ENCODE measurements at regions not wholly inside any gene's neighbourhood (a gene's known extent, or its start where the extent isn't known, plus 50 kb on each side); places are given as distances from the start of the nearest gene placed in this dataset.

DNA sequence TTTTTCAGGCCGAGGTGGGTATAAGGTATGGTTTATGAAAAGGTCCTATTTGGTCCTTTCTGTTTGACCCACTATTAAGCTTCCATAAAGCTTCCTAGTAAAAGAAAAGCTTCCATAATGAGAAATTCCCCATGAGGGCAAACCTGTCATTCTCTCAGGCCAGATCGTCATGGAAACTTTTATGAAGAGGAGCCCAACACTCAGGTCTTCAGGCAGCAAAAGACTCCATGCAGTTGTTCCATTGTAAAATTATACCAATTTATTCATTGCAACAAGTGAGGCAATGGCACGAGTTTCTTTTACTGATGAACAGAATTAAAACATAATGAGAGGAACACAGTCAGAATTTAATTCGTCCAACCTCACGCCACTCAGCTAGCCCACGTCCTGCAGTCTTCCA, 188.6 kb downstream of the MTERF1 start:
- Histone ChIP-seq H3K79me2 (ENCODE audit: insufficient read depth, low read length) (no peaks in the 10 kb centered on the region), H3F3A (ENCODE audit: insufficient read depth, low read length) (no peaks in the 10 kb centered on the region), H3K4me2 (ENCODE audit: low read length) (no peak overlapping the region), H3K27ac (ENCODE audit: low read depth, low read length, poor library complexity, severe bottlenecking) (no peak overlapping the region), H4K20me1 (ENCODE audit: insufficient read depth, low read length) (no peaks in the 10 kb centered on the region), H3K9me2 (ENCODE audit: low read depth, low read length) (no peaks in the 10 kb centered on the region), H3K4me3 (ENCODE audit: low read depth, low read length, poor library complexity, severe bottlenecking) (no peak overlapping the region), H3K9ac (ENCODE audit: low read length) (no peak overlapping the region), H3K36me3 (ENCODE audit: insufficient read depth, low read length) (no peaks in the 10 kb centered on the region), H2AFZ (ENCODE audit: low read length) (no peak overlapping the region), H3K4me1 (ENCODE audit: insufficient read depth, low read length, severe bottlenecking) (no peaks in the 10 kb centered on the region), H3K9me3 (ENCODE audit: low read length) (no peaks in the 10 kb centered on the region), H3K27me3 (ENCODE audit: insufficient read depth, low read length) (no peaks in the 10 kb centered on the region)
- no peak for TF ChIP-seq EZH2 (IDR thresholded peaks at IDR 0.05; ENCODE audit: borderline replicate concordance, low read length)
- TF ChIP-seq, protein P1, sequence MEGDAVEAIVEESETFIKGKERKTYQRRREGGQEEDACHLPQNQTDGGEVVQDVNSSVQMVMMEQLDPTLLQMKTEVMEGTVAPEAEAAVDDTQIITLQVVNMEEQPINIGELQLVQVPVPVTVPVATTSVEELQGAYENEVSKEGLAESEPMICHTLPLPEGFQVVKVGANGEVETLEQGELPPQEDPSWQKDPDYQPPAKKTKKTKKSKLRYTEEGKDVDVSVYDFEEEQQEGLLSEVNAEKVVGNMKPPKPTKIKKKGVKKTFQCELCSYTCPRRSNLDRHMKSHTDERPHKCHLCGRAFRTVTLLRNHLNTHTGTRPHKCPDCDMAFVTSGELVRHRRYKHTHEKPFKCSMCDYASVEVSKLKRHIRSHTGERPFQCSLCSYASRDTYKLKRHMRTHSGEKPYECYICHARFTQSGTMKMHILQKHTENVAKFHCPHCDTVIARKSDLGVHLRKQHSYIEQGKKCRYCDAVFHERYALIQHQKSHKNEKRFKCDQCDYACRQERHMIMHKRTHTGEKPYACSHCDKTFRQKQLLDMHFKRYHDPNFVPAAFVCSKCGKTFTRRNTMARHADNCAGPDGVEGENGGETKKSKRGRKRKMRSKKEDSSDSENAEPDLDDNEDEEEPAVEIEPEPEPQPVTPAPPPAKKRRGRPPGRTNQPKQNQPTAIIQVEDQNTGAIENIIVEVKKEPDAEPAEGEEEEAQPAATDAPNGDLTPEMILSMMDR (IDR thresholded peaks at IDR 0.05; ENCODE audit: low read length), result no peak

DNA sequence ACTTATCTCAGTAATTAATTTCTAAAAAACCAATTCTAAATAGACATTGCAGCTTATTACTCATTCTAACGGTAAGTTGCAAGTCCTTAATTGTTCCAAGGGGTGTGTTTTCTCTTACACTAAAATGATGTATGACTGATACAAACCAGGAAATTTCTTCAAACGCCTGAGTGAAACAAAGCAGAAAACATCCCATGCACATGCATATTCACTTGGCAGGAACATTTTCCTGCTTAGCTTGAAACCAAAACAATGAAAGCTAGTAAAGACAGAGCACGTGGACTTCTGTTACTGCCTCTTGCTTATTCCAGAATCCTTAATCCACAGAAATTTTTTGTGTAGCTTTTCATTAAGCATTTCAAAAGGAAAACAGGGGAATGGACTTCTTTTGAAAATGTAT, 187.7 kb downstream of the MTERF1 start:
- no peaks in the 10 kb centered on the region for H3K9me3 ChIP-seq (ENCODE audit: low read length)
- H2AFZ ChIP-seq (ENCODE audit: low read length), result no peak overlapping the region
- no peak overlapping the region for H3K9ac ChIP-seq (ENCODE audit: low read length)
- H3K36me3 ChIP-seq (ENCODE audit: insufficient read depth, low read length), result no peaks in the 10 kb centered on the region
- H3K9me2 ChIP-seq (ENCODE audit: low read depth, low read length), result no peaks in the 10 kb centered on the region
- no peak overlapping the region for H3K4me2 ChIP-seq (ENCODE audit: low read length)
- H3K4me3 ChIP-seq (ENCODE audit: low read depth, low read length, poor library complexity, severe bottlenecking), result no peak overlapping the region
- H3K27me3 ChIP-seq (ENCODE audit: insufficient read depth, low read length), result no peaks in the 10 kb centered on the region
- no peaks in the 10 kb centered on the region for H3K79me2 ChIP-seq (ENCODE audit: insufficient read depth, low read length)
- no peaks in the 10 kb centered on the region for H3K4me1 ChIP-seq (ENCODE audit: insufficient read depth, low read length, severe bottlenecking)
- H3K27ac ChIP-seq (ENCODE audit: low read depth, low read length, poor library complexity, severe bottlenecking), result no peak overlapping the region
- no peaks in the 10 kb centered on the region for H4K20me1 ChIP-seq (ENCODE audit: insufficient read depth, low read length)
- TF ChIP-seq, protein P1 (IDR thresholded peaks at IDR 0.05; ENCODE audit: low read length), result no peak
- TF ChIP-seq EZH2 (IDR thresholded peaks at IDR 0.05; ENCODE audit: borderline replicate concordance, low read length), result no peak
- no peaks in the 10 kb centered on the region for H3F3A ChIP-seq (ENCODE audit: insufficient read depth, low read length)

DNA sequence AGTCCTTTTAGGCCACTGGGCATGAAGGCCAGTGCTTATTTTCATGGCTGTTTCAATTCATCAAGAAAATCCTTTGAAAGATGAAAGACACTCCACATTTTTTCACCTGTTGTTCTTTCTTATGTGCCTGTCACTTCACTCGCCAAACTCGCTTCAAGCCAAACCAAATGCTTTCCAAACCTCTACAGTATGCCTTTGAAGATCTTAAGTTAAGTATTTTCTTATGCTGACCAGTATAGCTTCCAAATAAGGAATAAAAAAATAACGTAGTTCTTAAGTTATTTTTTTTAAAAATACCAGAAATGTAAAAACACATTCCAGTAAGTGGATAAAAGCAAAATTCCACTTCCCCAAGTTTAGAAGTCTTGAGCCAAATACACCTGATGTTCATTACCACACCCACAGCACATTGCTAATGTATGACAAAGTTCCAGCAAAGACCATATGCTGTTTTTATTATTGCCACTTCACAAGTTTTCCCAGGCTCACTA, 186.1 kb downstream of the MTERF1 start:
- no peaks in the 10 kb centered on the region for H3K4me1 ChIP-seq (ENCODE audit: insufficient read depth, low read length, severe bottlenecking)
- no peaks in the 10 kb centered on the region for H3K9me2 ChIP-seq (ENCODE audit: low read depth, low read length)
- H4K20me1 ChIP-seq (ENCODE audit: insufficient read depth, low read length), result no peaks in the 10 kb centered on the region
- no peak overlapping the region for H3K4me3 ChIP-seq (ENCODE audit: low read depth, low read length, poor library complexity, severe bottlenecking)
- no peaks in the 10 kb centered on the region for H3K36me3 ChIP-seq (ENCODE audit: insufficient read depth, low read length)
- H3K9ac ChIP-seq (ENCODE audit: low read length), result no peak overlapping the region
- H3F3A ChIP-seq (ENCODE audit: insufficient read depth, low read length), result no peaks in the 10 kb centered on the region
- no peak overlapping the region for H2AFZ ChIP-seq (ENCODE audit: low read length)
- H3K79me2 ChIP-seq (ENCODE audit: insufficient read depth, low read length), result no peaks in the 10 kb centered on the region
- no peak overlapping the region for H3K27ac ChIP-seq (ENCODE audit: low read depth, low read length, poor library complexity, severe bottlenecking)
- no peaks in the 10 kb centered on the region for H3K27me3 ChIP-seq (ENCODE audit: insufficient read depth, low read length)
- no peak overlapping the region for H3K4me2 ChIP-seq (ENCODE audit: low read length)
- no peaks in the 10 kb centered on the region for H3K9me3 ChIP-seq (ENCODE audit: low read length)
- TF ChIP-seq, protein P1 (IDR thresholded peaks at IDR 0.05; ENCODE audit: low read length), result no peak

All from OCI-LY1 (cell line).